GM12872 (cell line): ENCODE measurements at regions not wholly inside any gene's neighbourhood (a gene's known extent, or its start where the extent isn't known, plus 50 kb on each side); places are given as distances from the start of the nearest gene placed in this dataset.

Experiments
- TF ChIP-seq, protein P1 (sequence below): IDR thresholded peaks from 3 replicates; pipeline ENCODE4 v1.5.1; 2011; ENCODE audit warnings: low read depth, mild to moderate bottlenecking, low read length, moderate library complexity; ENCODE audit not compliant: insufficient read depth

DNA sequence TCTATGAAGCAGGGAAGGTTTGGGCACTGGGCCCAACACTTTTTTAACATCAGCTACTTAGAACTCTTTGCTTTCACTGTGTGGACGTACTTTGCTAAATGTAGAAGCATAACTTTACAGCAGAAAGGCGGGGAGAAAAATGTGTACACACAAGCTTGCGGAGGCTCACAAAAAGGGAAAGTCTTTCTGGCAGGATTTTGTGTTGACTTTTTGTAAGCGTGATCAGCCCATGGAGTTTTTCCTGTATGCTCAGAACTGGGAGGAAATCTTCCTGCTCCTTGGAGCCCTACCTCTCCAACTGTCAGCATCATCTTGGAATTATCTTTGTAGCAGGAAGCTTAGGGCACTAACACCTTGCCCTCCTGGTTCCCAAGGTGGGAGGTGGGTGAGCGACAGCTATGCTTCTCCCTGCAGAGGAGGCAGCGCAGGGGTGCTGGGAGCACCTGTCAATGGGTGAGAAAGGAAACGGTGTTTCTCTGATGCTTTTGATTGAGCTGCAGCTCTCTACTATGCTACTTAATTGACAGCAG lies 321.9 kb downstream of the GADD45G start:
- TF ChIP-seq, protein P1, sequence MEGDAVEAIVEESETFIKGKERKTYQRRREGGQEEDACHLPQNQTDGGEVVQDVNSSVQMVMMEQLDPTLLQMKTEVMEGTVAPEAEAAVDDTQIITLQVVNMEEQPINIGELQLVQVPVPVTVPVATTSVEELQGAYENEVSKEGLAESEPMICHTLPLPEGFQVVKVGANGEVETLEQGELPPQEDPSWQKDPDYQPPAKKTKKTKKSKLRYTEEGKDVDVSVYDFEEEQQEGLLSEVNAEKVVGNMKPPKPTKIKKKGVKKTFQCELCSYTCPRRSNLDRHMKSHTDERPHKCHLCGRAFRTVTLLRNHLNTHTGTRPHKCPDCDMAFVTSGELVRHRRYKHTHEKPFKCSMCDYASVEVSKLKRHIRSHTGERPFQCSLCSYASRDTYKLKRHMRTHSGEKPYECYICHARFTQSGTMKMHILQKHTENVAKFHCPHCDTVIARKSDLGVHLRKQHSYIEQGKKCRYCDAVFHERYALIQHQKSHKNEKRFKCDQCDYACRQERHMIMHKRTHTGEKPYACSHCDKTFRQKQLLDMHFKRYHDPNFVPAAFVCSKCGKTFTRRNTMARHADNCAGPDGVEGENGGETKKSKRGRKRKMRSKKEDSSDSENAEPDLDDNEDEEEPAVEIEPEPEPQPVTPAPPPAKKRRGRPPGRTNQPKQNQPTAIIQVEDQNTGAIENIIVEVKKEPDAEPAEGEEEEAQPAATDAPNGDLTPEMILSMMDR, result no peak

DNA sequence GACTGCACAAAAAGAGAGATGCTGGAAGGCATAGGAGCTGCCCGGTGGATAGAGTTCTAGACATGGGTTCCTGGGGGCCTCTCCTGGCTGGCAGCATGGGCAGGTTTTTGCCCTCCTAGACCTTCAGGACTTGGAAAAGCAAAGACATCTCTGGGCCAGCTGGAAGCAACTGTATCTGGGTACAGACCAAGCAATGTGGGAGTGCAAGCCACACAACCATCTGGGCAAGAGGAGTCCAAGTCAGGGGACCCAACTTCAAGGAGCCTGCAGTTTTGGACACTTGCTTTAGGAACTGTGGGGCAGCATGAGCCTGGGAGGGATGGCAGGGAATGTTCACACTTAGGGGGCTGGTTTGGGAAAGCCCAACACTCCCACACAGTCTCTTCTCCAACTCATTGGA lies 323.3 kb downstream of the GADD45G start:
- TF ChIP-seq, protein P1, result no peak

DNA sequence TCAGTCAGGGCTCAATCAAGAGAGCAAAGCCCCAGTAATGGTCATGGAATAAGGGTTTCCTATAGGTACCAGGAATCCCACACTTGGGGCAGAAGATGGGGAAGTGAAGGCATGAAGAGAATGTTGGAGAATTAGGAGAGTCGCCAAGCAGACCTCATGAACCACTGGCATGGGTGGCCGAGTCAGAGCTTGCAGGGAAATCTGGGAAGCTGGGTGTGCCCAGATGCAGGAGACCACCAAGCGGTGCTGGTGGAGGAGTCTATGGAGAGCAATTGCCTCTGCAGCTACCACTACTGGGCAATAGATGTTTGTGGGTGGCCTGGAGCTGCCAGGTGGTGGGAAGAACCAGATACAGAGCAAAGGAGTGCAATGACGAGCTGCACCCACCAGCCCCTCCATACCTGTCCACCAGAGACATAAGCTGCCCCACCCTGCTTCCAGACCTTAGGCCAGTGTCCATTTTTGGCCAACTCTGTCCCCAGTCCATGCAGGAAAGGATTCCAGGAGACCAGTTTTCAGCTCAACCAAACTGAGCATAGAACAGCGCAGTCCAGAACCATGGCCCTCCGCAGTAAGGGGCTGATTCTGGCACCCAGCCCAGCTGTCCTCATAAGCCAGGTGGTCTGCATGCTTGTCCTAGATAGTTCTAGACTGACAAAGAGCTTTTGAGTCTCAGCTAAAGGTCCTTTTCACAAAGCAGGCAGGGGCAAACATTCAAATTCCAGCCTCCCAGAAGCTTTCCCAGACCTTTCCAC lies 323.9 kb downstream of the GADD45G start:
- TF ChIP-seq, protein P1, result no peak

DNA sequence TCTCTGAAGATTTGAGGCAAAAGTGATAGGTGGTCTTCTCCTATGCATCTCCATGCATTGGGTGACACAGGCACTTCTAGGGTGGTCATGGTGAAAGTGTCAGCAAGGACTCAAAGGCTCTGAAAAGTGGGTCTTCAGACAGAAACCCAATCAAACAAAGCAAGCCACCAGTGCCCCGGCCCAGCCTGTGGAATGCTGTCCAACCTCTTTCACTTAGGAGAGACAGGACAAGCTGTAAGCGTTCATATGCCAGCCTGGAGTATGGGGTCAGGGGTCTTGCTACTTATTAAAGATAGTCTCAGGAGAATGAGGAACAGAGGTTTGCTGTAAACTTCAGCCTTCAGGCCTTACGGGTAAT lies 324.5 kb downstream of the GADD45G start:
- TF ChIP-seq, protein P1, result no peak

DNA sequence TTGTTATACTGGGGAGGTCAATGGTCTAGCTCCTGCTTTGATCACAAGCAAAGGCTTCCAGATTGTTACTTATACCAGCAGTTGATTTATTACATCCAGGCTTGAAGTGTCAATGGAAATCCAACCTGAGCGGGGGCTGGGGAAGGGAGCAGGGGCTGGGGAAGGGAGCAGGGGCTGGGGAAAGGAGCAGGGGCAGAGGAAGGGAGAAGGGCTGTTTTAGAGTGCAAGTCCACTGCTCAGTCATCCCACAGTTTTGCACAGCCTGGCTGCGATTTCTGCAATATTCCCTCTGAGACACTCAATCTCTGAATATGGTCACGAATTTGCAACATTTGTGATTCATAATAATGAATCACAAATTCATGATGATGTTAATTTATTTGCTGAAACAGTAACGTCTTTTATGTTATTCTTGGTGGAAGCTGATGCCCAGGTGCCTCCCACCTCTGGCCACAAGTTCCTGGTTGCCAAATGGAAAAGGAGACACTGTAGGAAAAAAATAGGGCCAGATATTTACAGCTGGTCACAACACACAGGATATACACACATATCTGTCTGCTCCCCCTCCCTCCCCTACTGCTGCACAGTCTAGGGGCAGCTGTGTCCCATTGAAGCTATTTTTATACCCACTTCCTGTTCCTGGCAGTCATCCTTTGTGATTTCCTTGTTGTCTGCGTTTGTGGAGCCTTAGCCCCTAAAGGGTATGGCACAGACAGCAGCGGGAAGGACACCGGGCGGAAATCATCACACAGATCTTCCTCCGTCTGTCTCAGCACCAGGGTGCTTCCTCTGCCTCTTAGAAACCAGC lies 325.1 kb downstream of the GADD45G start:
- TF ChIP-seq, protein P1, result no peak

DNA sequence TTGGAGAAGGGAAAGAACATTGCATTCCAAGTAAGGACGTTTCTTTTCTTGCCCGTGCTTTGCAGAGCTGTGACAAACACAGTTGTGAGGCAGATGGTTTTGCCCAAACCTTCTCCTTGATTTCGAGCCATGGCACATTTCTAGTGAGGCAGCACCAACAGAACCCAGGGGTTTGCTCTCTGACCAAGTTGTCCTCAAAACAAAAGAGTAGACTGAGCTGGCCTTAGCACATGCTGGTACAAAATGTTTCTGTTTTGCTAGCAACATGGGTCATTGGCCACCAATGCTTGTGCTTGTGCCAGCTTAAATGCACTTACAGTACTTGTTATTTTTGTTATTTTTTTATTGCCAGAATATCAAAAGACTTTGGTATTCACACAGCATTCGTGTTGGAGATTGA lies 328.8 kb downstream of the GADD45G start:
- TF ChIP-seq, protein P1, result no peak

DNA sequence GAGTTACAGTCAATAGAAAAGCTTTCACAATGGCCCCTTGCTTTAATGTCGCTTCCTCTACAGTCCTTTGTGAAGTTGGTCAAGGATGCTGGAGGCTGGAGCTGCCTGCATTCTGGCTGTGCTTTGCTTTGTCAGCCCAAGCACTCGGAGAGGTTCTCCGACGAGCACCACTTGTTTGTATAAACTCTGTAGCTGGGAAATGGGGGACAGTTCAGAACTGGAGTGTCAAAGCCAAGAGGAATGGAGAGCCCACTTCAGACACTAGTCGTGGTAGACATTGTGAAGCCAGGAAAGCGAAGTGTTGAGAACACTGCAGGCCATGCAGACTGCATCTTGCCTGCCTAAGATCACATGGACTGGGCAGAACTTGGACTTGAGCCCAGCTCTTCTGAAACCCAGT lies 330.3 kb downstream of the GADD45G start:
- TF ChIP-seq, protein P1, result no peak
